ENCODE measurements at regions not wholly inside any gene's neighbourhood (a gene's known extent, or its start where the extent isn't known, plus 50 kb on each side); places are given as distances from the start of the nearest gene placed in this dataset.

GRCh38 chr14:85125291-85125670 is 404.7 kb upstream of the FLRT2 start:
- TF ChIP-seq PKNOX1 (IDR thresholded peaks at IDR 0.05) = no peak
- no peak for TF ChIP-seq LEF1 (IDR thresholded peaks at IDR 0.05; ENCODE audit: borderline replicate concordance)
- no peak for TF ChIP-seq CTBP1 (IDR thresholded peaks at IDR 0.05; ENCODE audit: borderline replicate concordance)
- TF ChIP-seq FOXM1 (IDR thresholded peaks at IDR 0.05; ENCODE audit: borderline replicate concordance) = no peak
- TF ChIP-seq HDGF (IDR thresholded peaks at IDR 0.05; ENCODE audit: borderline replicate concordance) = no peak
- TF ChIP-seq SP1 (IDR thresholded peaks at IDR 0.05) = no peak
- no peak for TF ChIP-seq FOXA1 (IDR thresholded peaks at IDR 0.05)
- TF ChIP-seq FOXK2 (IDR thresholded peaks at IDR 0.05) = no peak
- TF ChIP-seq ZNF384 (IDR thresholded peaks at IDR 0.05) = no peak
- no peak for TF ChIP-seq L3MBTL2 (conservative IDR thresholded peaks at IDR 0.05)
